ENCODE measurements at regions not wholly inside any gene's neighbourhood (a gene's known extent, or its start where the extent isn't known, plus 50 kb on each side); places are given as distances from the start of the nearest gene placed in this dataset.

DNA sequence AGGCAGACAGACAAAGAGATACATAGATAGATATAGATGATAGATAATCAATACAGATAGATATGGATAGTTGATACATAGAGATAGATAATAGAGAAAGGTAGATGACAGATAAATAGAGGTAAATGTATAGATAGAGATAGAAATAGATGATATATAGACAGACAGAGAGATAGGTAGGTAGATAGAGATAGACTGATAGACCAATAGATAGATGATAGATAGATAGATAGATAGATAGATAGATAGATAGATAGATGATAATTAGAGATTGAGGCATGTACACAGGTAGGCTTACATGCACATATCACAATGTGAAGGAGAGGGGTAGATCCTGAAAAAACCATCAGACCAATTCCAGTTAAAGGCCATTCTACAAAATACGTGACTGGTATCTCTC, 724.7 kb downstream of the GALR1 start:
- TF ChIP-seq, protein P1, sequence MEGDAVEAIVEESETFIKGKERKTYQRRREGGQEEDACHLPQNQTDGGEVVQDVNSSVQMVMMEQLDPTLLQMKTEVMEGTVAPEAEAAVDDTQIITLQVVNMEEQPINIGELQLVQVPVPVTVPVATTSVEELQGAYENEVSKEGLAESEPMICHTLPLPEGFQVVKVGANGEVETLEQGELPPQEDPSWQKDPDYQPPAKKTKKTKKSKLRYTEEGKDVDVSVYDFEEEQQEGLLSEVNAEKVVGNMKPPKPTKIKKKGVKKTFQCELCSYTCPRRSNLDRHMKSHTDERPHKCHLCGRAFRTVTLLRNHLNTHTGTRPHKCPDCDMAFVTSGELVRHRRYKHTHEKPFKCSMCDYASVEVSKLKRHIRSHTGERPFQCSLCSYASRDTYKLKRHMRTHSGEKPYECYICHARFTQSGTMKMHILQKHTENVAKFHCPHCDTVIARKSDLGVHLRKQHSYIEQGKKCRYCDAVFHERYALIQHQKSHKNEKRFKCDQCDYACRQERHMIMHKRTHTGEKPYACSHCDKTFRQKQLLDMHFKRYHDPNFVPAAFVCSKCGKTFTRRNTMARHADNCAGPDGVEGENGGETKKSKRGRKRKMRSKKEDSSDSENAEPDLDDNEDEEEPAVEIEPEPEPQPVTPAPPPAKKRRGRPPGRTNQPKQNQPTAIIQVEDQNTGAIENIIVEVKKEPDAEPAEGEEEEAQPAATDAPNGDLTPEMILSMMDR (IDR thresholded peaks at IDR 0.05; ENCODE audit: low read depth, low read length): no peak
- no peak for DNase-seq (ENCODE audit: extremely low read depth, low read depth)

DNA sequence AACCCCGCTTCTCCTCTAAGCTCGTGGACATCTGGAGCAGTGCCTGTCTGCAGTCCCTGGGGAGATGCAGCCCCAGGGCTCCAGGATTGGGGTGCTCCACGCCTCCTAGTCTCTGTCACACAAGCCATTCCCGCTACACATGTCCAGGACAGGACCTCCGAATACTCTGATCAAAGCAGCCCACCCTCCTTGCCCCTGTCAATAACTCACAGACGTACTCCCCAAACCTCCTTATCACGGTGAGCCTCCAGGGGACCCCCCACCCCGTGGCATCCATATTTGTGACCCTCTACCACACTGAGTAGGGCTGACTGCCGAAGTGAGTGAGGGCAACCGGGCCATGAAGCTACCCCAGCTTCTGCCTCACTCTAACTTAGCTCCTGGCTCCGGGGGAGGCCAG, 727.7 kb downstream of the GALR1 start:
- DNase-seq (ENCODE audit: extremely low read depth, low read depth): no peak
- TF ChIP-seq, protein P1 (IDR thresholded peaks at IDR 0.05; ENCODE audit: low read depth, low read length): no peak

DNA sequence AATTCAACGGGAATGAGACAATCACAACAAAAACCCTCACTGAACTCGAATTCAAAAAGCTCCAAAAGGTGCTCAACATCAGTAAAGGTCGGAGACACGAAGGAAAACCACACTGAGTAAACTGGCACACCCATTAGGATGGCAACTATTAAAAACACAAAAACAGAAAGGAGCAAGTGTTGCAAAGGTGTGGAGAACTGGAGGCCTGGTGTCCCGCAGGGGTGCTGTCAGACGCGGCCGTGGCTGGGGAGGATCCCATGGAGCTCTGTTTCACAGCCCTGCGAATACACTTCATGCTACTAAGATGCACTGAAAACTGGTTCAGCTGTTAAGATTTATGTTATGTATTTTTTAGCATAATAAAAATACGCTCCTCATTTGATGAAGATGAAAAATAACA, 730.6 kb downstream of the GALR1 start:
- TF ChIP-seq, protein P1 (IDR thresholded peaks at IDR 0.05; ENCODE audit: low read depth, low read length): no peak

DNA sequence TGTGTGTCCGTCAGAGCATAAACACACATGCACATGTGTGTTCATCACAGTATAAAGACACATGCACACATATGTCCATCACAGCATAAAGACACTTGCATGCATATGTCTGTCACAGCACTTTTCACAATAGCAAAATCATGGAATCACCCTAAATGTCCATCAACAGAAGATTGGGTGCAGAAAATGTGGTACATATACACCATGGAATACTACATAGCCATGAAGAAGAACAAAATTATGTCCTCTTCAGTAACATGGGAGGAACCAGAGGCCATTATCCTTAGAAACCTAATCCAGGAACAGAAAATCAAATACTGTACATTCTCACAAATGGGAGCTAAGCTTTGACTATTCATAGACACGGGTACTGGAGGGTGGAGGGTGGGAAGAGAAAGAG, 732.2 kb downstream of the GALR1 start:
- DNase-seq (ENCODE audit: extremely low read depth, low read depth): no peak
- TF ChIP-seq, protein P1 (IDR thresholded peaks at IDR 0.05; ENCODE audit: low read depth, low read length): no peak

More for the DNA sequence above, 730.6 kb downstream of the GALR1 start:
- no peak for DNase-seq (ENCODE audit: extremely low read depth, low read depth)

DNA sequence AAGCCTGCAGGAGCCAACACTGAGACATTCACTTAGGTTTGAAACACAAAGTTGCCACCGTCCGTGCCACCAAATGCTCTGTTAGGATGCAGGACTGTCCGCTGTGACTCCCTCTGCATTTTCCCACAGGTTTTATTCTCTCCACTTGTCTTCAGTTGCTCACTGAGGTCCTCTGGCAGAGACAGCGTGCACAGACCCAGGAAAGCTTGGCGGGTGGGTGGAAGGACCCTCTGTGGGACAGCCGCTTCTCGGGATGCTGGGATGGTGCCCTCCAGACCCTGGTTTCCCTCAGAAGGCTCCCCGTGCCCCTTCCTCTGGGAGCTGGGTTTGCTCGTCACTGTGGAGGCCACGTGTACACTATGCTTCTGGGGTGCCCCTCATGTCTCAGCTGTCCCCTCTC, 733.6 kb downstream of the GALR1 start:
- TF ChIP-seq, protein P1 (IDR thresholded peaks at IDR 0.05; ENCODE audit: low read depth, low read length): no peak

DNA sequence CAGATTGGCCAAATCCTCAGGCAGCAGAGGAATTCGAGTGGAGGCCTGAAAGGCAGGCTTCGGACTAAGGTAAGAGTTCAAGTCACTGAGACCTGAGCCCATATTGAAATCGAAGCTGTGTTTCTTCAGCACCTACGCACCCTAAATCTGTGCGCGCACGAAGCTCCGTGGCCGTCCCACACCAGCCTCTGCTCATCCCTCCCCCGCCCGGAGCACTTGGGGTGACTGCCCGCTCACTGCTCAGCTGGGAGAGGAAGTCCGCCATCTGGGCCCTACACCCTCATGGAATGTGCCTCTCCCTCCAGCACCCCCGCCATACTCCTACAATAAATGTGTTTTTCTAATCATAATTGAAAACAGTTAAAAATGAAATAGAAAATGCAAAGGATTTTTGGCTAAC, 734.5 kb downstream of the GALR1 start:
- no peak for DNase-seq (ENCODE audit: extremely low read depth, low read depth)
- TF ChIP-seq, protein P1 (IDR thresholded peaks at IDR 0.05; ENCODE audit: low read depth, low read length): no peak

More for the DNA sequence above, 733.6 kb downstream of the GALR1 start:
- DNase-seq (ENCODE audit: extremely low read depth, low read depth): no peak

DNA sequence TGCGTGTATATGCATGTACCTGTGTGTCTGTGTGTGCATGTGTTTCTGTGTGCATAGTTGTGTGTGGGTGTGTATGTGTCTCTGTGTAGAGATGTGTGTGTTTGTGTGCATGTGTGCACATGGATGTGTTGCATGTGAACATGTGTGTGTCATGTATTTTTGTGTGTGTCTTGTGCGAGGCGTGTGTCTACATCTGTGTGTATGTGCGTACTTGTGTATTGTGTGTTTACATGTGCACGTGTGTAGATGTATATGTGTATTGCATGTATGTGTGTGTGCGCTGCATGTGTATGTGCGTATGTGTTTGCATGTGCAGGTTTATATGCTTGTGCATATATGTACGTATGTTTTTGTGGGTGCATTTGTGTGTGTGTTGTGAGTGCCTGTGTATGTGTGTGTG, 735.2 kb downstream of the GALR1 start:
- TF ChIP-seq, protein P1 (IDR thresholded peaks at IDR 0.05; ENCODE audit: low read depth, low read length): no peak
- DNase-seq (ENCODE audit: extremely low read depth, low read depth): no peak

Measured in AG09319 (cell line).